ENCODE measurements at regions not wholly inside any gene's neighbourhood (a gene's known extent, or its start where the extent isn't known, plus 50 kb on each side); places are given as distances from the start of the nearest gene placed in this dataset.

DNA sequence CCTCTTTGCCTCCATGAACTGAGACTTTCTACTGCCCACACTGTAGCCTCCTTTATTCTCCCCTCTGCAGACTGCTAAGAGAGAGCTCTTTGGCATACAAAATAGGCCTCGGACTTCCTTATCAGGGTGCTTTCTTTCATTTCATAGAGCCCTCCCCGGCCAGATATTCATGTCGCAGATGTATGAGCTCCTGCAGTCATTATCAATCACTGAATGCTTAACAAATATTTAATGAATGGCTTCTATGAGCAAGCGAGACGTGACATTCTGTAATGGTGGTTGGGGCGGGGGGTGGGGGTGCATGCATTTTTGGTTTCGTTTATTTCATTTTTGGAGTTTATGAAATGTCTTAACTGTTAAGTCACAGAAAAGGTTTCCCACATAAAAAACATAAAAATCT is 344.8 kb upstream of the KAZN start:
- no peaks in the 10 kb centered on the region for H3K79me2 ChIP-seq
- H3K9me3 ChIP-seq (ENCODE audit: control insufficient read depth, low read length) = no peaks in the 10 kb centered on the region
- H3K4me3 ChIP-seq (ENCODE audit: low read depth, low read length) = no peak overlapping the region
- no peak overlapping the region for H2AFZ ChIP-seq
- H3K36me3 ChIP-seq (ENCODE audit: control insufficient read depth, insufficient read depth, low read length) = no peaks in the 10 kb centered on the region
- no peak overlapping the region for H3K4me2 ChIP-seq (ENCODE audit: low read length)
- no peaks in the 10 kb centered on the region for H3K27me3 ChIP-seq (ENCODE audit: control insufficient read depth, insufficient read depth, low read length)
- TF ChIP-seq, protein P1, sequence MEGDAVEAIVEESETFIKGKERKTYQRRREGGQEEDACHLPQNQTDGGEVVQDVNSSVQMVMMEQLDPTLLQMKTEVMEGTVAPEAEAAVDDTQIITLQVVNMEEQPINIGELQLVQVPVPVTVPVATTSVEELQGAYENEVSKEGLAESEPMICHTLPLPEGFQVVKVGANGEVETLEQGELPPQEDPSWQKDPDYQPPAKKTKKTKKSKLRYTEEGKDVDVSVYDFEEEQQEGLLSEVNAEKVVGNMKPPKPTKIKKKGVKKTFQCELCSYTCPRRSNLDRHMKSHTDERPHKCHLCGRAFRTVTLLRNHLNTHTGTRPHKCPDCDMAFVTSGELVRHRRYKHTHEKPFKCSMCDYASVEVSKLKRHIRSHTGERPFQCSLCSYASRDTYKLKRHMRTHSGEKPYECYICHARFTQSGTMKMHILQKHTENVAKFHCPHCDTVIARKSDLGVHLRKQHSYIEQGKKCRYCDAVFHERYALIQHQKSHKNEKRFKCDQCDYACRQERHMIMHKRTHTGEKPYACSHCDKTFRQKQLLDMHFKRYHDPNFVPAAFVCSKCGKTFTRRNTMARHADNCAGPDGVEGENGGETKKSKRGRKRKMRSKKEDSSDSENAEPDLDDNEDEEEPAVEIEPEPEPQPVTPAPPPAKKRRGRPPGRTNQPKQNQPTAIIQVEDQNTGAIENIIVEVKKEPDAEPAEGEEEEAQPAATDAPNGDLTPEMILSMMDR (IDR thresholded peaks at IDR 0.05) = no peak
- no peak overlapping the region for H3K27ac ChIP-seq
- no peaks in the 10 kb centered on the region for H3K4me1 ChIP-seq
- no peak overlapping the region for H3K9ac ChIP-seq

DNA sequence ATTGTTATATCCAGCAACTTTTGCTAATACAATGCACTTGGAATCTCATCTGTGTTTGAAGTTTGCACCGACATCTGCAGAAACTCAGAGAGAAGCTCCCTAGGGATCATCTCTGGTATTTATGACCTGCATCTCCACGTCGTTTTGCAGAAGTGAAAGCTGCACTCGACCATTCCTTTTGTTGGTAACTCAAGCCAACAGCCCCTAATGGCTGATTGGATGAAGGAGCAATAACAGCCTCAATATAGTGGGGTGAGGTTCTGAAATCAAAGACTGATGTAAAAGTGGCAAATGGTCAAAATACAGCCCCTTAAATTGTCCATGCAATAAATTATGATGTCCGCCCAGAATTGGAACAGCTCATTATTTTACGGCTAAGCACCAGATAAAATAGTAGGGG is 344.2 kb upstream of the KAZN start:
- Histone ChIP-seq H3K9ac (no peak overlapping the region), H3K27ac (no peak overlapping the region)

DNA sequence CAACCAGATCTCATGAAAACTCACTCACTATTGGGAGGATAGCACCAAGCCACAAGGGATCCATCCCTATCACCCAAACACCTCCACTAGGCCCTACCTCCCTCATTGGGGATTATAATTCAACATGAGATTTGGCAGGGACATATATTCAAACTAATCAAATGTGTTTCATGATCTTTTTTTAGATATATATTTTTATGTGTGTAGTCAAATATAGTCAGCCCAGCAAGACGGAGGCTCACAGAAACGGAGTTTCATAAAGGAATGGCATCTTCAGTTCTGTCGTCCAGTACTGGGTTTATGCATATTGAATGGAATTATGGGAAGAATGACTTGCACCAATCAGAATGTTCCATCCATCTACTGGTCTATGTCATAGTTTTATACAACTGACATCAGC is 343.3 kb upstream of the KAZN start:
- H3K4me1 ChIP-seq = no peaks in the 10 kb centered on the region
- no peaks in the 10 kb centered on the region for H3K36me3 ChIP-seq (ENCODE audit: control insufficient read depth, insufficient read depth, low read length)
- no peak overlapping the region for H2AFZ ChIP-seq
- H3K27ac ChIP-seq = no peak overlapping the region
- no peaks in the 10 kb centered on the region for H3K79me2 ChIP-seq
- TF ChIP-seq, protein P1 (IDR thresholded peaks at IDR 0.05) = no peak
- H3K9ac ChIP-seq = no peak overlapping the region
- H3K27me3 ChIP-seq (ENCODE audit: control insufficient read depth, insufficient read depth, low read length) = no peaks in the 10 kb centered on the region
- H3K9me3 ChIP-seq (ENCODE audit: control insufficient read depth, low read length) = no peaks in the 10 kb centered on the region
- H3K4me3 ChIP-seq (ENCODE audit: low read depth, low read length) = no peak overlapping the region
- no peak overlapping the region for H3K4me2 ChIP-seq (ENCODE audit: low read length)

More for the DNA sequence above, 344.2 kb upstream of the KAZN start:
- Histone ChIP-seq H3K36me3 (ENCODE audit: control insufficient read depth, insufficient read depth, low read length) (no peaks in the 10 kb centered on the region), H3K4me3 (ENCODE audit: low read depth, low read length) (no peak overlapping the region), H3K9me3 (ENCODE audit: control insufficient read depth, low read length) (no peaks in the 10 kb centered on the region), H3K4me1 (no peaks in the 10 kb centered on the region), H3K27me3 (ENCODE audit: control insufficient read depth, insufficient read depth, low read length) (no peaks in the 10 kb centered on the region), H2AFZ (no peak overlapping the region), H3K4me2 (ENCODE audit: low read length) (no peak overlapping the region), H3K79me2 (no peaks in the 10 kb centered on the region)
- TF ChIP-seq, protein P1 (IDR thresholded peaks at IDR 0.05) = no peak

DNA sequence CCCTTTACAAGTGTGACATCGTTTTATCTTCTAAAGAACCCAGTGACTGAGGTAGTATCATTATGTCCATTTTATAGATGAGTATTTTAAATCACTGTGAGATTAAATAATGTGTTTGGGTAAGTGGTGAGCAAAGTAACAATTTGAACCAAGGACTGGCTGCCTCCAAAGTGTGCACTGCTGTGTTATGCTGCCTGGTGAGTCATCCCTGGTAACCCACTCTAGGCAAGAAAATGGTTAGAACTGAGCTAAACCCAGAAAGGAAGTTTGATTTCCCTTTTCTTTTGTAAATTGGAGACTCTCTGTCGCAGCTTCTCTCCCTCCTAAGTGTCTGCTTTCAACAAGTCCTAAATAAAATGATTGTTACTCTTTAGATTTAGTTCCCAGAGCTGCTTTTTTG is 342.8 kb upstream of the KAZN start:
- TF ChIP-seq, protein P1 (IDR thresholded peaks at IDR 0.05) = no peak
- Histone ChIP-seq H3K27me3 (ENCODE audit: control insufficient read depth, insufficient read depth, low read length) (no peaks in the 10 kb centered on the region), H3K36me3 (ENCODE audit: control insufficient read depth, insufficient read depth, low read length) (no peaks in the 10 kb centered on the region), H3K4me3 (ENCODE audit: low read depth, low read length) (no peak overlapping the region), H3K27ac (no peak overlapping the region), H3K4me1 (no peaks in the 10 kb centered on the region), H3K9ac (no peak overlapping the region), H3K79me2 (no peaks in the 10 kb centered on the region), H3K4me2 (ENCODE audit: low read length) (no peak overlapping the region), H3K9me3 (ENCODE audit: control insufficient read depth, low read length) (no peaks in the 10 kb centered on the region), H2AFZ (no peak overlapping the region)

DNA sequence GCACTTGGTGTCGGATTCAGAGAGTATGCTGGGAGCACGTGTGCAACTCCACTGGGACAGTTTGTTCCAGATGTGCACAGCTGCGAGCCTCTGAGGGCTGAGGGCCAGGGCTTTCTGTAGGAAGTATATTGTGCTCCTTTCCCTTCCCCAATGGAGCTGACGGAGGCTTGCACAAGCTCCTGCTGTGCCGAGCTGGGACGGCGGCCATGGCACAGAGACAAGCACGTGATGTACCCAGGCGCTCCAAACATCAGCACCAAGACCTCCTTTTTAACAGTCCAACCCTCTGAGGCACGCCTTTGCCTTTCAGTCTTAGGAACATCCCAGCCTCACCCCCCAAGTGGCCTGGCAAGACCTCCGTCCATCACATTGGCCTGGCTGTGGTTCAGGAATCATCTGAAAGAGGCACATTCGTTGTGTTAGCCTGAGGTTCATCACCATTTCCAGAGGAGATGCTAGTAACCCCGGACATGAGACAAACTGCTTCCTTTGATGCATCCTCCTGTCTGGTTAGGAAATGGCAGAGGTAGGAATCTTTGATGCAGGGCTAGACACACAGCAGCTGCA is 339.2 kb upstream of the KAZN start:
- Histone ChIP-seq H3K27me3 (ENCODE audit: control insufficient read depth, insufficient read depth, low read length) (no peaks in the 10 kb centered on the region), H3K27ac (no peak overlapping the region), H3K36me3 (ENCODE audit: control insufficient read depth, insufficient read depth, low read length) (no peaks in the 10 kb centered on the region), H3K4me1 (no peaks in the 10 kb centered on the region), H3K9me3 (ENCODE audit: control insufficient read depth, low read length) (no peaks in the 10 kb centered on the region), H3K79me2 (no peaks in the 10 kb centered on the region), H3K4me3 (ENCODE audit: low read depth, low read length) (no peak overlapping the region), H3K4me2 (ENCODE audit: low read length) (no peak overlapping the region), H3K9ac (no peak overlapping the region), H2AFZ (no peak overlapping the region)
- TF ChIP-seq, protein P1 (IDR thresholded peaks at IDR 0.05) = no peak

Measured in parathyroid adenoma (tissue), 2 donors.